NOMO-1 (cell line): ENCODE measurements at regions not wholly inside any gene's neighbourhood (a gene's known extent, or its start where the extent isn't known, plus 50 kb on each side); places are given as distances from the start of the nearest gene placed in this dataset.

ENCODE experiments used
- DNase-seq, 2 experiments: peaks; one replicate each; lab custom pipeline; 2025; ENCODE audit not compliant: unreplicated experiment in 2 of 2; lab: John Stamatoyannopoulos, UW

- no peak for DNase-seq
These were observed 346.6 kb downstream of the CBLN2 start for GRCh38 chr18:72197591-72197990.

DNA sequence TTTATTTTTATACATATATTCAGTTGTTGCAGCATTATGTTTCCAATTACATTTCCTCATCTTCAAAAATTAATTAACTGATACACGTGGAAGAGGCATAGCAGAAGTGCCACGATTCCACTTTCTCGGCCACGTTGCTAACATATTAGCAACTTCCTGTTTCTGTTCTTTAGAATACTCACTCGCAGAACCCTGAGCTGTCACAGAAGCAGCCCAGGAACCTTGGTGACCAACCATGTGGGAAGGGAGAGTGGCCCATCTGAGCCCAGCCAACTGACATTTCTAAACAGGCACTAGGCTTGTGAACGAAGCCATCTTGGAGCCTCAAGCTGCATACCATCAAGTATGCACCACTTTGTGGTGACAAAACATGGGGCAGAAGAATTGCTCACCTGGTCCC, 350.1 kb downstream of the CBLN2 start:
- no peak for DNase-seq

GRCh38 chr18:72187956-72188355, 356.2 kb downstream of the CBLN2 start:
- no peak for DNase-seq

- DNase-seq, result no peak
These were observed 362.8 kb downstream of the CBLN2 start for GRCh38 chr18:72181241-72181764.

GRCh38 chr18:72180689-72181088, 363.5 kb downstream of the CBLN2 start:
- no peak for DNase-seq

DNA sequence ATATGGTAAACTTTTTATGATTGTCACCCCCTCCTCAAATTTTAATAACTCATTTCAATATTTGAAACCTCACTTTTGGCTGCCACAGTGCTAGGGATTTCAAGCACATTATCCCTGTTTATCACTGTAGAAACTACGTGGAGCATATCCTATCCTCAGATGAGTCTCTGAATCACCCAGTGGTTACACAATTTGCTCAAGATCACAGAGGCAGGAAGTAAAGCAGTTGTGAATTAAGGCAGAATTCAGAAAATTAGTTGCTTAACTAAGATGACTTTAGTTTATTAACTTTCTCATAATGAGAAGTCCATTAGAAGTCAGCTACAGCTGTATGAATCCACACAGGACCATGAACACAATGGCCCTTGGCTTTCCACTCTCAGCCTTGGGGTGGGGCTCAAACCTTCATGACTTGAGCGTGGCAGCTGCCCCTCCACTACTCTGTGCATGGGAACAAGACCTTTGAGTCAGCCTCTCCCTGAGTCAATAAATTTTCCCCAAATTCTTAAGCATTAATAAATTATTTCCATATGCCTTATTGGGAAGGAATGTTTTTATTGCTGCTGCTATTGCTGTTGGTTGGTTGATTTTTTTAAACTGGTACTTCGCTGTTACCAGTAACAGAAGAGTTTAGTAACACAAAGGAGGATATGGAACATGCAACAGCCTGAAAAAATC, 369.0 kb downstream of the CBLN2 start:
- no peak for DNase-seq

GRCh38 chr18:72171596-72171995, 372.5 kb downstream of the CBLN2 start:
- no peak for DNase-seq

DNA sequence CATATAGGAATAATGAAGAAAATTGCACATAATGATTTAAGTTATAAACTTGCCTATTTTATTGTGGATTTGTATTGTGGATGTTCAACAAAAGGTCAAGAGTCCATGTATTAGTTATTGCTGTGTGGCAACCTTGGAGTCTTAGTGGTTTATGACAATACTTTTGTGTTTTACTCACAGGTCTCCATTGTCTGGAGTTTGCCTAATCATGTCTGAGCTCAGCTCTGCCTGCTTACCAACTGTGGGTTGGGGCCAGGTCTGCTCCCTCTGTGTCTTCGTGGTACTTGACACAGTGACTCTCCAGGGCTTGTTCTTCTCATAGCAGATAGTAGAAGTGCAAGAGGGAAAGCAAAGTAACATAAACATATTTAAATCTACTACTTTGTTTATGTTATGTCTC, 382.5 kb downstream of the CBLN2 start:
- DNase-seq, result no peak

GRCh38 chr18:72160510-72161445, 383.4 kb downstream of the CBLN2 start:
- no peak for DNase-seq

DNA sequence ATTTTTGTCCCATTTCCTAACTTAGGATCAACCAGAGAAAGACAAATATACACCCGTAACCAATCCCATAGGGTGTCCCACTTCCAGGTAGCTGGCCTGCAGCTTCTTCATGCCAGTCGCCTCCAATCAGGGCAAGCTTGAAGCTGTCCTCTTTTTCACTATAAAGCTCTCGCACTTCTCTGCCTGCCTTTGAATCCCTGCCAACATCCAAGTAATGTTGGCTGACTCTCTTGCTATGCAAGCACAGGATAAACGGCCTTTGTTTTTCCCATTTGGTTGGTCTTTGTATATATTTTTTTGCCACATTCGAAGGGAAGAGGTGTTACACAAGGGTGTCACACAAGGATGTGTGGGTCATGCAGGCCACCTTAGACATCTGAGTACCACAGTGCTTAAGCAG, 388.8 kb downstream of the CBLN2 start:
- DNase-seq, result no peak

DNA sequence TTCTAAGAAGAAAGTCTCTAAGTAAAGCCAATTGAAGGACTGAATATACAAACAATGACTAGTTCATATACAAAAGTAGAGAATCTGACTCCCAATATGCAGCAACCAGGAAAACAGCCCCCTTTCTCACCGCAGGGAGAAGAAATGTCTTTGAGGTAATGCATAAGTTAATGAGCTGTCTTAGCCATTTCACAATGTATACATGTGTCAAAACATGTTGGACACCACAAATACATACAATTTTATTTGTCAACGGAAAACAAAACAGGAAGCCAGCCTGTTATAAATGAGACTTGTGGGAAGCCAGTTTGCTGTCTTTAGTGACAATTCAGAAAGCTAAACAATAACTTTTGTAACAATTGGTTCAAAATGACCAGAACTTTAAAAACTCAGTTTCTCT, 389.2 kb downstream of the CBLN2 start:
- DNase-seq, result no peak

GRCh38 chr18:72152935-72153334, 391.2 kb downstream of the CBLN2 start:
- DNase-seq, result no peak

DNA sequence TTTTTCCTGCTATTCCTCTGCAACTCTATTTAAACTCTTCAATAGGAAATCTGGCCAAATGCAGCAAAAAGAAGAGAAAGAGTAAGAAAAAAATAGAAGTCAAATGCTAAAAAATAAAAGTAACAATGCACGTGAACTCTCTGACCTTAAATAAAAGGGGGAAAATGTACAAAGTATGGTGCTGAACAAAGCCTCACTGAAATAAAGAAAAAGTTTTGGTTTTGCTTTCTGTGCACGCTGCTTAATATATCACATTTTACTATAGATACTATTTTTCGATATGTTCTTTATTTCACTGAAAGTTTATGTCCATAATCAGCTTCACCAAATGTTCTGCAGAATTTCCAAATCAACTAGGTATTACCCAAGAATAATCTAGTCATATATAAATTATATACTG, 396.3 kb downstream of the CBLN2 start:
- DNase-seq, result no peak

DNA sequence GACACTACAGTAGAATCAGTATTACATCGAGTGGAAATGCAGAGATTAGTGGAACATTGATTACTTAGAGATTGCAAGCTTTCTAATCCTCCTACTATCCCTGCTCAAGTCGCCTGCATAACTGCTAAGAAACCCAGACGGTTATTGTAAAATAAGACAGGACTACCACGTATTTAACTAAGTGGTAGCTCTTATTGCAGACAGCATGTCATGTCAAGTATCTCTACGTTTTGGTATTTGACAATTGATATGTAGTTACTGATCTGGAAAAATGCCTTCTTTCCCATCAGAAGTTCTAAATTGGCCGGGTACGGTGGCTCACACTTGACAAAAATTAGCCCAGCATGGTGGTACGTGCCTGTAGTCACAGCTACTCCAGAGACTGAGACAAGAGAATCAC, 404.1 kb downstream of the CBLN2 start:
- DNase-seq, result no peak

DNA sequence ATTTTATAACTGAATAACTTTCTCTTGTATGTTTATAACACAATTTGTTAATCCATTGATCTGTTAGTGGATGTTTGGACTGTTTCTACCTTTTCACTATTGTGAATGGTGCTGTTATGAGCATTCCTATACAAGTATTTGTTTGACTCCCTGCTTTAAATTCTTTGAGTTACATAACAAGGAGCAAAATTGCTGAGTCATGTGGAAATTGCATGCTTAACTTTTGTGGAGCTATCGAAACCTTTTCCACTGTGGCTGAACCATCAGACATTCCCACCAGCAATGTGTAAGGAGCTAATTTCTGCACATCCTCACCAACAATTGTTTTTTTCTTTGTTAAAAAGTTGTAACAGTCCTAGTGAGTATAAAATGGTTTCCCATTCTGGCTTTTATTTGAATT, 415.5 kb downstream of the CBLN2 start:
- DNase-seq, result no peak

GRCh38 chr18:72122103-72122502, 422.0 kb downstream of the CBLN2 start:
- DNase-seq, result no peak

- DNase-seq, result no peak
These were observed 425.1 kb downstream of the CBLN2 start for GRCh38 chr18:72119082-72119481.

- DNase-seq, result no peak
These were observed 429.1 kb downstream of the CBLN2 start for GRCh38 chr18:72114801-72115594.

DNA sequence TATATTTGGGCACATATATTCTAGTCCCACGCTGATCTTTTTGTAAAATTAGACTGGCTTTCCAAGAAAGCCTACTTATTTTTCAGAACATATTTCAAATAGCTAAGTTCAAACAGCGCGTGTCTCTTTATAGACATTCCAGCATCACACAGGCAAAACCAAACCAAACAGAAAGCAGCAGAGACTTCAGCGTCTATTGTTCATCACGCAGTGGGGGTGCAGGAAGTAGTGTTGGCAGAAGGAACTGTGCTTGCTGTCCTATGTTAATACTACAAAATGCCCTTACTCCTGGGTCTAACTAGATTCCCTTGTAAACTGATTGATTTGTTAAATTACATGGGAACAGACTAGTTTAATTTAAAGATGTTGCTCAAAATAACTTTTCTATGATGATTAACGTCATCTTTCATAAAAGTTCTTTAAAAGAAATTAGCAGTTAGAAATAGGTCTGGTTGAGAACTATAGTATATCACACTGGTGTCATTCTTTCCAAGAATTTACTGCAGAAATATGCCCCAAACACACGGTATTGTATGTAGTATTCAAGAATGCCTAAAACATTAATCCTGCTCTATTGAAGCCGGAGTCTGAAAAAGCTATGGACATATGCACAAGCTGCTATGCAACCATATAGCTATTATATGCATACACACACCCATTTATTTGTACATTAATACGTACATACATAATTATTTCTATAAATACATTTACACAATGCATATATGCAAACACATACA, 436.3 kb downstream of the CBLN2 start:
- DNase-seq, result no peak

- DNase-seq, result no peak
These were observed 439.3 kb downstream of the CBLN2 start for GRCh38 chr18:72104851-72105250.
